ENCODE measurements at regions not wholly inside any gene's neighbourhood (a gene's known extent, or its start where the extent isn't known, plus 50 kb on each side); places are given as distances from the start of the nearest gene placed in this dataset.

DNA sequence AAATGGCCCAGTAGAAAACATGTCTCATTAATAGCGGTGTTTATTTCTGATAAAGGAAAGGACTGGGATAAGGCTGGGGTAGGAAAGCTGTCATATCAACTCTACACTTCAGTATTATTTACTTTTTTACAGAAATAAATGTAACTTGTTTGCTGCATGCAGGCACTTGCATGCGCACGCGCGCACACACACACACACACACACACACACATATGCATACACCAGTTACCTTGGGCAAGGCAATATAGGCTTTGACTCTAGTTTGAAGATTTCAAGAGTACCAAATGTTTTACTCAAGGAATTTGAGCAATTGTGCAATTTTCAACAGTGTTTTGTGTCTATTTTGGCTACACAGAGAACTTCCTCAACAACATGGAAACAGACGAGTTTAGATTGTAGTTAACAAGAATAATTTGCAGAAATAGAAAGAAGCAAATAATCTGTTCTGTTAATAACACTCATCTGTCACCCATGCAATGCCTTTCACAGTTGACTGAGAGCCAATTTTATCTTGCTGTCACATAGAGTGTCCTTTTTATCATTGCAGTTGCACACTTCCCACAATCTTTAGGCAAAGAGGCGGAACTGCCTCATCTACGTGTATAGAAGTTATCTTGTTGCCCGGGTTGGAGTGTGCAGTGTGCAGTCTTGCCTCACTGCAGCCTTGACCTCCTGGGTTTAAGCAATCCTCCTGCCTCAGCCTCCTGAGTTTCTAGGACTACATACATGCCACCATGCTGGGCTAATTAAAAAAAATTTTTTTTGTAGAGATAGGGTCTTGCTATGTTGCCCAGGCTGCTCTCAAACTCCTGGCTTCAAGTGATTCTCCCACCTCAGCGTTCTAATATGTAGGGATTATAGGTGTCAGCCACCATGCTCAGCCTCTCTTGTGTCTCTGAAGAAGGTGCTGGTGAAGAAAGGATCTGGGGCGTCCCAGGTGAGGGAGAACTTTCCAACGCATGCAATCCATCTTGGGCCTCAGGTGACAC is 64.6 kb upstream of the GPCPD1 start:
- intact Hi-C loops (cut with DNase I; ENCODE audit: low total_unique reads): no loop called here
- H3K4me3 ChIP-seq (ENCODE audit: low read depth, poor library complexity, severe bottlenecking): no peak overlapping the region
- 73 to 80% methylated on average over 12 of the region's 12 CpGs for WGBS, 2 donors
- no peak for DNase-seq (ENCODE audit: low spot score in 2 of 2)
- no peak for TF ChIP-seq POLR2A (IDR thresholded peaks at IDR 0.05)
- TF ChIP-seq, protein P1, sequence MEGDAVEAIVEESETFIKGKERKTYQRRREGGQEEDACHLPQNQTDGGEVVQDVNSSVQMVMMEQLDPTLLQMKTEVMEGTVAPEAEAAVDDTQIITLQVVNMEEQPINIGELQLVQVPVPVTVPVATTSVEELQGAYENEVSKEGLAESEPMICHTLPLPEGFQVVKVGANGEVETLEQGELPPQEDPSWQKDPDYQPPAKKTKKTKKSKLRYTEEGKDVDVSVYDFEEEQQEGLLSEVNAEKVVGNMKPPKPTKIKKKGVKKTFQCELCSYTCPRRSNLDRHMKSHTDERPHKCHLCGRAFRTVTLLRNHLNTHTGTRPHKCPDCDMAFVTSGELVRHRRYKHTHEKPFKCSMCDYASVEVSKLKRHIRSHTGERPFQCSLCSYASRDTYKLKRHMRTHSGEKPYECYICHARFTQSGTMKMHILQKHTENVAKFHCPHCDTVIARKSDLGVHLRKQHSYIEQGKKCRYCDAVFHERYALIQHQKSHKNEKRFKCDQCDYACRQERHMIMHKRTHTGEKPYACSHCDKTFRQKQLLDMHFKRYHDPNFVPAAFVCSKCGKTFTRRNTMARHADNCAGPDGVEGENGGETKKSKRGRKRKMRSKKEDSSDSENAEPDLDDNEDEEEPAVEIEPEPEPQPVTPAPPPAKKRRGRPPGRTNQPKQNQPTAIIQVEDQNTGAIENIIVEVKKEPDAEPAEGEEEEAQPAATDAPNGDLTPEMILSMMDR (IDR thresholded peaks at IDR 0.05): no peak

DNA sequence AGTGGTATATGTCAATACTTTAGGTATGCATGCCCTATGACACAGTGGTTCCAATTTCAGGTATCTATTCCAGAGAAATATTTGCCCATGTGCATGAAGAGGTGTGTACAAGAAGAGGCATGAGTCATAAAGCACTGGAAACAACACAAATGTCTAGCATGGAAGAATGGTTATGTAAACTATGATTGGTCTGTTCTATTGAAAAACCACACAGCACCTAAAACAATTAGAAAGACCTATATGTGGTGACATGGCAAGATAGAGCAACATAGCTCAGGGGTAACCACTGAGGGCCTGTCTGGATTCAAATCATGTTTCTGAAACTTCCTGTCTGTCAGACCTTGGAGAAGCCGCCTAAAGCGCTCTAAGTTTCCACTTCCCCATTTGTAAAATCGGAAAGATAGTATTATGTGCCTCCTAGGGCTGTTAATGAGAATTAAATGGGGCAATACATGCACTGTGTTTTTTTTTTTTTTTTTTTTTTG is 63.4 kb upstream of the GPCPD1 start:
- TF ChIP-seq, protein P1 (IDR thresholded peaks at IDR 0.05): no peak
- TF ChIP-seq POLR2A (IDR thresholded peaks at IDR 0.05): no peak
- no peak overlapping the region for H3K4me3 ChIP-seq (ENCODE audit: low read depth, poor library complexity, severe bottlenecking)
- intact Hi-C loops (cut with DNase I; ENCODE audit: low total_unique reads): no loop called here
- DNase-seq (ENCODE audit: low spot score in 2 of 2): no peak
- 63 to 67% methylated on average over 3 of the region's 3 CpGs for WGBS, 2 donors

DNA sequence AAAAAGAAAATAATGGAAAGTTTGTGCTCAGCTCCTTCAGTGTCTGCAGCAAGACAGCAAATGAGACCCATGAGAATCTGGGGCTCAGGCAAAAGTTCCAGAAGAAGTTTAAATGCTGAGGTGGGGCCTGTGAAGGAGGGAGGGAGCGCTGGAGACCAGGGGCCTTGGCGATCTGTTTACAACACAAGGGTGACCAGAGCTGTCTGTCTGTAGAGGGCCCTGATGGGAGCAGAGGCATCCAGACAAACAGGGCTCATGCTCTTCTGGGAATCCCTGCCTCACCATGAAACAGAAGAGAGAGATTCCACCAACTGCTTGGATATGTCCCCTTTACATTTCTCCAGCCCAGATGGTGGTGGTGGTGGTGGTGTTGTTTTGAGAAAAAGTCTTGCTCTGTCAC is 60.1 kb upstream of the GPCPD1 start:
- intact Hi-C loops (cut with DNase I; ENCODE audit: low total_unique reads): no loop called here
- no peak overlapping the region for H3K4me3 ChIP-seq (ENCODE audit: low read depth, poor library complexity, severe bottlenecking)
- no peak for DNase-seq (ENCODE audit: low spot score in 2 of 2)
- 83 to 96% methylated on average over 2 of the region's 2 CpGs for WGBS, 2 donors
- TF ChIP-seq, protein P1 (IDR thresholded peaks at IDR 0.05): no peak
- TF ChIP-seq POLR2A (IDR thresholded peaks at IDR 0.05): no peak

DNA sequence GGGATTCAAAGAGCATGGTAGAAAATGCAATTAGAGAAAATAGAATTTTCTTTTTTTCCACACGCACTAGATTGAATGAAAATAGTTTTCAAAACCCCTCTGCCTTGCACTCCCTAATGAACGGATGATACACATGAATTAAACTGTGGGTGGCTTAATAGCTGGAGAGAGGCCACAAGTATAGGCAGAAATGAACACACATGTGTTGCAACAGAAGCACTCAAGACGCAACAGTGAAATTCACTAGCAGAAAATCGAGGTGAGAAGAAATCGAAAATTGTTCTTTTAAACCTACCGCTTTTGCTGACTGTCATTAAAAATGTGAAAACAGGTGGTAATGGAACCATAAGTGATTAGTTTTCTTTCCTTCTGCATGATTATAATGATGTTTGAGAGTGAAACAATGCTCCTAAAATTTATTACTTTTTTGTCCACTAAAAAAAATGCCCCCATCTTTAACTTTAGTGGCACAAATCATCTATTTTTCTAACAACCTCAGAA is 59.3 kb upstream of the GPCPD1 start:
- H3K4me3 ChIP-seq (ENCODE audit: low read depth, poor library complexity, severe bottlenecking): no peak overlapping the region
- DNase-seq (ENCODE audit: low spot score in 2 of 2): no peak
- 70 to 76% methylated on average over 6 of the region's 6 CpGs for WGBS, 2 donors
- TF ChIP-seq, protein P1 (IDR thresholded peaks at IDR 0.05): no peak
- no peak for TF ChIP-seq POLR2A (IDR thresholded peaks at IDR 0.05)
- intact Hi-C loops (cut with DNase I; ENCODE audit: low total_unique reads): no loop called here

DNA sequence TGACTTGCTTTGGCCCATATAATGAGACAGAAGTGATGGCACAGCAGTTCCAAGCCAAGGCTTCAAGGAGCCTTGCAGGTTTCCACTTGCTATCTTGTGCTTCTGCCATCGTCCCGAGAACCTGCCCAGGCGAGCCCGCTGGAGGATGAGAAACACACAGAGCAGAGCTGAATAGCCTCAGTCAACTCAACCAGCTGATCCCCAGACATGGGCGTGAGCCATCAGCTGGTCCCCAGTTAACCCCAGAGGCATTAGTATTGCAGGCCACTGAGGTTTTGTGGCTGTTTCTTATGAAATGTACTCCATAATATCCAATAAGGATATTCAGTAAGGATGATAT is 57.7 kb upstream of the GPCPD1 start:
- WGBS, 2 donors: 43 to 69% methylated on average over 5 of the region's 5 CpGs
- intact Hi-C loops (cut with DNase I; ENCODE audit: low total_unique reads): no loop called here
- TF ChIP-seq POLR2A (IDR thresholded peaks at IDR 0.05): no peak
- TF ChIP-seq, protein P1 (IDR thresholded peaks at IDR 0.05): no peak
- no peak overlapping the region for H3K4me3 ChIP-seq (ENCODE audit: low read depth, poor library complexity, severe bottlenecking)
- peak in 1 of 2 donors; percentile 64 for DNase-seq (ENCODE audit: low spot score in 2 of 2)
